HepG2 (cell line): ENCODE measurements at regions not wholly inside any gene's neighbourhood (a gene's known extent, or its start where the extent isn't known, plus 50 kb on each side); places are given as distances from the start of the nearest gene placed in this dataset.

Experiments used
- ATAC-seq: fragments of 200-7000 bp; cut with Tn5 transposase; 3 replicates; pipeline ENCODE4 v1.9.1; 2020; ENCODE audit warnings: mild to moderate bottlenecking, moderate library complexity
- BruUV-seq: library from RNA; stranded (reverse); fragments of 400-500 nt; replicated peaks from 2 replicates; lab custom pipeline; 2021; lab: Mats Ljungman, UMichigan
- CTCF ChIA-PET: fragments of 300-600 bp; formaldehyde crosslinking; extraction: SDS; loops from one replicate; lab custom pipeline; 2021; ENCODE audit warnings: low total read pairs, inconsistent platforms, low intra/inter-chr PET ratio; lab: Yijun Ruan, JAX
- POLR2A ChIA-PET: fragments of 350-600 bp; sonication (Branson Sonifier 250); formaldehyde crosslinking; loops from one replicate; lab custom pipeline; 2020; ENCODE audit warnings: antibody characterized with exemption, inconsistent platforms; lab: Yijun Ruan, JAX
- DNase-seq: peaks from one replicate; pipeline ENCODE4 v3.0.0-alpha.2; 2015; ENCODE audit warnings: low spot score
- FAIRE-seq: peaks from 3 replicates; lab custom pipeline; 2011; peaks lifted over from hg19 to GRCh38; lab: Jason Lieb, UNC
- H2AFZ ChIP-seq: one replicate; pipeline ENCODE4 v1.6.1; 2011; ENCODE audit warnings: low read length, inconsistent platforms
- H3K27ac ChIP-seq: fragments of 300-600 bp; 3 replicates; pipeline ENCODE4 v1.8.0; 2011; ENCODE audit warnings: mixed run types, mild to moderate bottlenecking, mixed read lengths, low read length, inconsistent platforms; ENCODE audit not compliant: insufficient read depth; ENCODE audit errors: extremely low read length
- H3K27me3 ChIP-seq, 2 experiments: fragments of 200-600 bp in 1 of 2; 2 replicates in 1 of 2; 3 replicates in 1 of 2; pipeline versions ENCODE4 v1.6.0 to v1.8.0; 2011; ENCODE audit warnings: low read length in 2 of 2, mild to moderate bottlenecking in 2 of 2, moderate library complexity in 2 of 2, inconsistent platforms in 1 of 2; ENCODE audit not compliant: insufficient read depth in 2 of 2, control insufficient read depth in 1 of 2
- H3K36me3 ChIP-seq, 2 experiments: fragments of 200-600 bp in 1 of 2; replicated peaks in 1 of 2; 2 replicates in 1 of 2; 3 replicates in 1 of 2; pipeline versions ENCODE4 v1.5.1 to v1.8.0; 2011; ENCODE audit warnings: low read length in 2 of 2, inconsistent platforms in 1 of 2; ENCODE audit not compliant: insufficient read depth in 2 of 2, control insufficient read depth in 1 of 2
- H3K4me1 ChIP-seq: 2 replicates; pipeline ENCODE4 v1.5.1; 2012; ENCODE audit warnings: low read length, inconsistent platforms; ENCODE audit not compliant: insufficient read depth
- H3K4me2 ChIP-seq: 2 replicates; pipeline ENCODE4 v1.6.0; 2011; ENCODE audit warnings: low read depth, low read length, inconsistent platforms
- H3K4me3 ChIP-seq, 3 experiments: fragments of 200-600 bp in 1 of 3; sonication (generic), shearing (Covaris generic) in 1 of 3; replicated peaks in 1 of 3; 2 replicates each; pipeline ENCODE4 v1.5.1; 2011 to 2016; ENCODE audit warnings: low read length in 3 of 3, inconsistent platforms in 2 of 3, low read depth in 2 of 3, mild to moderate bottlenecking in 2 of 3, control low read depth in 1 of 3, mixed read lengths in 1 of 3; ENCODE audit not compliant: insufficient read depth in 1 of 3
- H3K79me2 ChIP-seq: one replicate; pipeline ENCODE4 v1.6.1; 2011; ENCODE audit warnings: low read length, inconsistent platforms; ENCODE audit not compliant: insufficient read depth
- H3K9ac ChIP-seq: 2 replicates; pipeline ENCODE4 v1.6.0; 2011; ENCODE audit warnings: mild to moderate bottlenecking, low read depth, low read length, inconsistent platforms; ENCODE audit not compliant: insufficient read depth
- H3K9me3 ChIP-seq: 2 replicates; pipeline ENCODE4 v1.5.1; 2012; ENCODE audit warnings: mild to moderate bottlenecking, low read length
- H4K20me1 ChIP-seq: 2 replicates; pipeline ENCODE4 v1.6.0; 2011; ENCODE audit warnings: inconsistent platforms, mild to moderate bottlenecking, low read length, moderate library complexity; ENCODE audit not compliant: insufficient read depth
- CC2D1A ChIP-seq: sonication (generic); formaldehyde crosslinking; IDR thresholded peaks from 2 replicates; pipeline ENCODE4 v1.8.1; 2023; ENCODE audit warnings: mild to moderate bottlenecking, missing genetic modification reagents
- CHCHD3 ChIP-seq: sonication (generic); formaldehyde crosslinking; IDR thresholded peaks from 2 replicates; pipeline ENCODE4 v1.8.0; 2022; ENCODE audit warnings: mild to moderate bottlenecking, missing genetic modification reagents, moderate library complexity
- DR1 ChIP-seq: sonication (generic); formaldehyde crosslinking; IDR thresholded peaks from 2 replicates; pipeline ENCODE4 v1.8.0; 2021; ENCODE audit warnings: mild to moderate bottlenecking, missing genetic modification reagents, inconsistent platforms
- TBP ChIP-seq: sonication (generic); formaldehyde crosslinking; IDR thresholded peaks from 2 replicates; pipeline ENCODE4 v1.5.0; 2020; ENCODE audit warnings: missing genetic modification reagents
- TCF7 ChIP-seq: sonication (generic); IDR thresholded peaks from 2 replicates; pipeline ENCODE4 v1.6.1; 2016; ENCODE audit warnings: antibody characterized with exemption, low read depth
- ZFP82 ChIP-seq: sonication (generic); formaldehyde crosslinking; IDR thresholded peaks from 2 replicates; pipeline ENCODE4 v1.5.1; 2020; ENCODE audit warnings: mild to moderate bottlenecking, missing genetic modification reagents, borderline replicate concordance
- ZNF563 ChIP-seq: sonication (generic); formaldehyde crosslinking; IDR thresholded peaks from 2 replicates; pipeline ENCODE4 v1.8.0; 2022; ENCODE audit warnings: mild to moderate bottlenecking, moderate library complexity, missing genetic modification reagents
- ZNF597 ChIP-seq: sonication (generic); formaldehyde crosslinking; IDR thresholded peaks from 2 replicates; pipeline ENCODE4 v1.5.0; 2020; ENCODE audit warnings: missing genetic modification reagents
- ZSCAN30 ChIP-seq: sonication (generic); formaldehyde crosslinking; IDR thresholded peaks from 2 replicates; pipeline ENCODE4 v1.5.0; 2020; ENCODE audit warnings: mild to moderate bottlenecking, missing genetic modification reagents
- ZXDC ChIP-seq: sonication (generic); formaldehyde crosslinking; IDR thresholded peaks from 2 replicates; pipeline ENCODE4 v1.5.0; 2020; ENCODE audit warnings: mild to moderate bottlenecking, missing genetic modification reagents
- WGBS: methylation state at CpG from one replicate; pipeline ENCODE4 v1.1.6; 2017; ENCODE audit warnings: low lambda C conversion rate; 5-methylcytosine and 5-hydroxymethylcytosine counted together
- in situ Hi-C: cut with HindIII; loops from 2 replicates; pipeline ENCODE4 v1.10.0; 2017; ENCODE audit warnings: low pct_unique_long_range_greater_than_20kb; ENCODE audit not compliant: extremely low pct_ligation_motif_present
- intact Hi-C: fragments of 100-400 bp; cut with micrococcal nuclease; formaldehyde crosslinking; loops from one replicate; pipeline ENCODE4 v1.10.0; 2022; ENCODE audit not compliant: unreplicated experiment
- TF ChIP-seq, protein P1 (sequence below): IDR thresholded peaks from 2 replicates; pipeline ENCODE4 v1.6.1; 2016; ENCODE audit warnings: low read depth, missing genetic modification reagents, missing compliant biosample characterization
- TF ChIP-seq, protein P2 (sequence below): sonication (generic); formaldehyde crosslinking; IDR thresholded peaks from 2 replicates; pipeline ENCODE4 v1.8.1; 2023; ENCODE audit warnings: mild to moderate bottlenecking, missing genetic modification reagents

- no peak overlapping the region for H3K9ac ChIP-seq
- in situ Hi-C loops (no loop called here), intact Hi-C loops (no loop called here)
- H3K4me1 ChIP-seq = no peaks in the 10 kb centered on the region
- H3K4me3 ChIP-seq = no peak overlapping the region
- no peaks in the 10 kb centered on the region for H3K36me3 ChIP-seq
- BruUV-seq = no TSS peak
- no peaks in the 10 kb centered on the region; the same call in 1 of the 2 replicates for H3K9me3 ChIP-seq
- 33% methylated on average over 3 of the region's 3 CpGs for WGBS
- ATAC-seq (no peak), FAIRE-seq (no peak), DNase-seq (no peak)
- ChIA-PET CTCF (no interaction called here), POLR2A (no interaction called here)
- no peak overlapping the region for H3K27ac ChIP-seq
- H4K20me1 ChIP-seq = no peaks in the 10 kb centered on the region
- H2AFZ ChIP-seq = no peak overlapping the region
- H3K27me3 ChIP-seq = no peaks in the 10 kb centered on the region
- no peak overlapping the region for H3K4me2 ChIP-seq
- no peaks in the 10 kb centered on the region for H3K79me2 ChIP-seq
- TF ChIP-seq ZNF563 (CRISPR knock-in tag) (no peak), CC2D1A (CRISPR knock-in tag) (no peak), TBP (no peak), ZSCAN30 (CRISPR knock-in tag) (no peak), DR1 (CRISPR knock-in tag) (no peak), TCF7 (no peak), ZXDC (CRISPR knock-in tag) (no peak), ZFP82 (CRISPR knock-in tag) (no peak), CHCHD3 (CRISPR knock-in tag) (no peak), ZNF597 (CRISPR knock-in tag) (no peak)
- TF ChIP-seq, protein P1, sequence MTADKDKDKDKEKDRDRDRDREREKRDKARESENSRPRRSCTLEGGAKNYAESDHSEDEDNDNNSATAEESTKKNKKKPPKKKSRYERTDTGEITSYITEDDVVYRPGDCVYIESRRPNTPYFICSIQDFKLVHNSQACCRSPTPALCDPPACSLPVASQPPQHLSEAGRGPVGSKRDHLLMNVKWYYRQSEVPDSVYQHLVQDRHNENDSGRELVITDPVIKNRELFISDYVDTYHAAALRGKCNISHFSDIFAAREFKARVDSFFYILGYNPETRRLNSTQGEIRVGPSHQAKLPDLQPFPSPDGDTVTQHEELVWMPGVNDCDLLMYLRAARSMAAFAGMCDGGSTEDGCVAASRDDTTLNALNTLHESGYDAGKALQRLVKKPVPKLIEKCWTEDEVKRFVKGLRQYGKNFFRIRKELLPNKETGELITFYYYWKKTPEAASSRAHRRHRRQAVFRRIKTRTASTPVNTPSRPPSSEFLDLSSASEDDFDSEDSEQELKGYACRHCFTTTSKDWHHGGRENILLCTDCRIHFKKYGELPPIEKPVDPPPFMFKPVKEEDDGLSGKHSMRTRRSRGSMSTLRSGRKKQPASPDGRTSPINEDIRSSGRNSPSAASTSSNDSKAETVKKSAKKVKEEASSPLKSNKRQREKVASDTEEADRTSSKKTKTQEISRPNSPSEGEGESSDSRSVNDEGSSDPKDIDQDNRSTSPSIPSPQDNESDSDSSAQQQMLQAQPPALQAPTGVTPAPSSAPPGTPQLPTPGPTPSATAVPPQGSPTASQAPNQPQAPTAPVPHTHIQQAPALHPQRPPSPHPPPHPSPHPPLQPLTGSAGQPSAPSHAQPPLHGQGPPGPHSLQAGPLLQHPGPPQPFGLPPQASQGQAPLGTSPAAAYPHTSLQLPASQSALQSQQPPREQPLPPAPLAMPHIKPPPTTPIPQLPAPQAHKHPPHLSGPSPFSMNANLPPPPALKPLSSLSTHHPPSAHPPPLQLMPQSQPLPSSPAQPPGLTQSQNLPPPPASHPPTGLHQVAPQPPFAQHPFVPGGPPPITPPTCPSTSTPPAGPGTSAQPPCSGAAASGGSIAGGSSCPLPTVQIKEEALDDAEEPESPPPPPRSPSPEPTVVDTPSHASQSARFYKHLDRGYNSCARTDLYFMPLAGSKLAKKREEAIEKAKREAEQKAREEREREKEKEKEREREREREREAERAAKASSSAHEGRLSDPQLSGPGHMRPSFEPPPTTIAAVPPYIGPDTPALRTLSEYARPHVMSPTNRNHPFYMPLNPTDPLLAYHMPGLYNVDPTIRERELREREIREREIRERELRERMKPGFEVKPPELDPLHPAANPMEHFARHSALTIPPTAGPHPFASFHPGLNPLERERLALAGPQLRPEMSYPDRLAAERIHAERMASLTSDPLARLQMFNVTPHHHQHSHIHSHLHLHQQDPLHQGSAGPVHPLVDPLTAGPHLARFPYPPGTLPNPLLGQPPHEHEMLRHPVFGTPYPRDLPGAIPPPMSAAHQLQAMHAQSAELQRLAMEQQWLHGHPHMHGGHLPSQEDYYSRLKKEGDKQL (CRISPR knock-in tag) = no peak
- TF ChIP-seq, protein P2, sequence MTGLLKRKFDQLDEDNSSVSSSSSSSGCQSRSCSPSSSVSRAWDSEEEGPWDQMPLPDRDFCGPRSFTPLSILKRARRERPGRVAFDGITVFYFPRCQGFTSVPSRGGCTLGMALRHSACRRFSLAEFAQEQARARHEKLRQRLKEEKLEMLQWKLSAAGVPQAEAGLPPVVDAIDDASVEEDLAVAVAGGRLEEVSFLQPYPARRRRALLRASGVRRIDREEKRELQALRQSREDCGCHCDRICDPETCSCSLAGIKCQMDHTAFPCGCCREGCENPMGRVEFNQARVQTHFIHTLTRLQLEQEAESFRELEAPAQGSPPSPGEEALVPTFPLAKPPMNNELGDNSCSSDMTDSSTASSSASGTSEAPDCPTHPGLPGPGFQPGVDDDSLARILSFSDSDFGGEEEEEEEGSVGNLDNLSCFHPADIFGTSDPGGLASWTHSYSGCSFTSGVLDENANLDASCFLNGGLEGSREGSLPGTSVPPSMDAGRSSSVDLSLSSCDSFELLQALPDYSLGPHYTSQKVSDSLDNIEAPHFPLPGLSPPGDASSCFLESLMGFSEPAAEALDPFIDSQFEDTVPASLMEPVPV (CRISPR knock-in tag) = no peak
These were observed 411.9 kb downstream of the TFEC start for GRCh38 chr7:115618676-115619075.
